ENCODE measurements at regions not wholly inside any gene's neighbourhood (a gene's known extent, or its start where the extent isn't known, plus 50 kb on each side); places are given as distances from the start of the nearest gene placed in this dataset.

DNA sequence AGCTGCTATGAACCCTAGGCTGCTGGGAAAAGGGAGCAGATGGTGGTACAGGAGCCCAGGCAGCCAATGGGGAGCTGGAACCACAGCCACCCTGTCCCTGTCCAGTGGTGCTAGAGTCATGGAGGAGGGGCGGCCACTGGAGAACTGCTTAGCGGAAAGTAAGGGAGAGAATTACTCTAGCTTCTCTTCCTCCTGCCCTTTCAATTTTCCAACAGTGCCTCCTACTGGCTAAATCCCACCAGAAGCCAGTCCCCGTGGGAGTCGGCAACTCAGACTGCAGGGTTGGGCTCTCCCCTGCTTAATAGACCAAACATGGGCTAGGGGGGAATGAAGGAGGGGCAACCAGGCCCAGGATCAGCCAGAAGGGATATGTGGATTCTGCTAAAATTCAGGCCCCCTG, 154.5 kb downstream of the ACTL8 start (continued):
- TF ChIP-seq FOSL1 (IDR thresholded peaks at IDR 0.05; ENCODE audit: insufficient read depth, low read depth, low read length): no peak
- no peak for TF ChIP-seq BACH1 (IDR thresholded peaks at IDR 0.05; ENCODE audit: low read length)
- no peak for TF ChIP-seq CTBP2 (IDR thresholded peaks at IDR 0.05; ENCODE audit: borderline replicate concordance, insufficient read depth, insufficient read length, low read length)
- TF ChIP-seq TEAD4 (IDR thresholded peaks at IDR 0.05; ENCODE audit: low read depth, low read length): no peak
- TF ChIP-seq KDM5A (IDR thresholded peaks at IDR 0.05; ENCODE audit: low read length): no peak
- TF ChIP-seq POU5F1 (IDR thresholded peaks at IDR 0.05; ENCODE audit: low read depth, low read length): no peak
- TF ChIP-seq PHF8 (conservative IDR thresholded peaks at IDR 0.05; ENCODE audit: low read depth, low read length): no peak
- TF ChIP-seq NRF1 (IDR thresholded peaks at IDR 0.05; ENCODE audit: low read depth, low read length): no peak
- no peak for TF ChIP-seq CHD2 (IDR thresholded peaks at IDR 0.05; ENCODE audit: low read length)
- no peak for TF ChIP-seq SUZ12 (IDR thresholded peaks at IDR 0.05; ENCODE audit: low read length)
- TF ChIP-seq EZH2 (IDR thresholded peaks at IDR 0.05; ENCODE audit: low read depth, low read length, severe bottlenecking): no peak
